H1 (cell line): ENCODE measurements at regions not wholly inside any gene's neighbourhood (a gene's known extent, or its start where the extent isn't known, plus 50 kb on each side); places are given as distances from the start of the nearest gene placed in this dataset.

Source experiments
- CTCF ChIA-PET: fragments of 300-600 bp; sonication (Branson Sonifier 250); formaldehyde crosslinking; loops from one replicate; lab custom pipeline; 2021; ENCODE audit not compliant: partially characterized antibody; lab: Charles Lee
- POLR2A ChIA-PET: fragments of 300-600 bp; sonication (Branson Sonifier 250); formaldehyde crosslinking; loops from one replicate; lab custom pipeline; 2021; ENCODE audit warnings: inconsistent platforms; ENCODE audit not compliant: partially characterized antibody; lab: Charles Lee
- DNase-seq, 2 experiments: peaks; one replicate each; pipeline versions ENCODE4 v3.0.0 to v3.0.0-alpha.2; 2010 to 2022; ENCODE audit warnings: low spot score in 2 of 2, low read depth in 1 of 2, mixed read lengths in 1 of 2
- FAIRE-seq: peaks from 2 replicates; lab custom pipeline; 2011; peaks lifted over from hg19 to GRCh38; lab: Jason Lieb, UNC
- H2AFZ ChIP-seq: 2 replicates; pipeline ENCODE4 v1.8.1; 2012; ENCODE audit warnings: low read length, inconsistent platforms
- H2AK5ac ChIP-seq: 2 replicates; pipeline ENCODE4 v1.6.1; 2013; ENCODE audit warnings: low read depth, low read length
- H2BK120ac ChIP-seq: replicated peaks from 2 replicates; pipeline ENCODE3; 2013; ENCODE audit warnings: low read depth, low read length, inconsistent platforms
- H2BK12ac ChIP-seq: 2 replicates; pipeline ENCODE4 v1.6.1; 2013; ENCODE audit warnings: low read depth, low read length
- H2BK15ac ChIP-seq: 2 replicates; pipeline ENCODE4 v1.6.1; 2013; ENCODE audit warnings: low read length
- H2BK20ac ChIP-seq: 2 replicates; pipeline ENCODE4 v1.6.1; 2013; ENCODE audit warnings: low read length
- H2BK5ac ChIP-seq: 2 replicates; pipeline ENCODE4 v1.6.1; 2013; ENCODE audit warnings: low read depth, low read length
- H3K14ac ChIP-seq: 2 replicates; pipeline ENCODE4 v1.6.1; 2013; ENCODE audit warnings: inconsistent platforms; ENCODE audit not compliant: insufficient read length
- H3K18ac ChIP-seq: 2 replicates; pipeline ENCODE4 v1.6.1; 2013; ENCODE audit warnings: low read length; ENCODE audit errors: extremely low read depth
- H3K23ac ChIP-seq: 2 replicates; pipeline ENCODE4 v1.6.1; 2013; ENCODE audit warnings: inconsistent platforms; ENCODE audit not compliant: insufficient read length
- H3K23me2 ChIP-seq: 2 replicates; pipeline ENCODE4 v1.6.1; 2013; ENCODE audit warnings: low read depth, low read length
- H3K27ac ChIP-seq: 2 replicates; pipeline ENCODE4 v1.6.1; 2011; ENCODE audit warnings: low read depth, low read length, inconsistent platforms
- H3K27me3 ChIP-seq, 4 experiments: replicated peaks in 1 of 4; 1 replicate in 1 of 4; 2 replicates in 3 of 4; pipeline versions ENCODE4 v1.6.1 to v1.8.1; 2011 to 2013; ENCODE audit warnings: low read length in 3 of 4, mild to moderate bottlenecking in 3 of 4, inconsistent platforms in 2 of 4, mixed read lengths in 2 of 4, moderate library complexity in 1 of 4; ENCODE audit not compliant: control insufficient read depth in 3 of 4, insufficient read depth in 3 of 4; ENCODE audit errors: extremely low read depth in 1 of 4
- H3K36me3 ChIP-seq, 4 experiments: 2 replicates each; pipeline versions ENCODE4 v1.6.1 to v1.8.1; 2011 to 2013; ENCODE audit warnings: mild to moderate bottlenecking in 4 of 4, low read length in 3 of 4, moderate library complexity in 2 of 4, control low read depth in 1 of 4, inconsistent platforms in 1 of 4; ENCODE audit not compliant: insufficient read depth in 4 of 4, control insufficient read depth in 2 of 4
- H3K4ac ChIP-seq: replicated peaks from 2 replicates; pipeline ENCODE3; 2013; ENCODE audit warnings: low read length, low read depth, mixed read lengths, inconsistent platforms; ENCODE audit not compliant: insufficient read length
- H3K4me1 ChIP-seq, 4 experiments: replicated peaks in 1 of 4; 1 replicate in 1 of 4; 2 replicates in 3 of 4; pipeline versions ENCODE4 v1.6.1 to v1.8.1; 2011 to 2013; ENCODE audit warnings: low read length in 3 of 4, inconsistent platforms in 2 of 4, mixed read lengths in 1 of 4; ENCODE audit not compliant: insufficient read depth in 4 of 4, control insufficient read depth in 3 of 4
- H3K4me2 ChIP-seq, 2 experiments: 2 replicates each; pipeline versions ENCODE4 v1.6.1 to v1.8.1; 2011 to 2013; ENCODE audit warnings: low read depth in 2 of 2, low read length in 2 of 2, control low read depth in 1 of 2, inconsistent platforms in 1 of 2, mild to moderate bottlenecking in 1 of 2; ENCODE audit not compliant: insufficient read depth in 1 of 2
- H3K4me3 ChIP-seq, 4 experiments: fragments of 200-600, 300-600 bp in 1 of 4; sonication (generic), shearing (Covaris generic), sonication (Bioruptor Twin) in 1 of 4; 2 replicates each; pipeline versions ENCODE4 v1.5.1 to v1.8.1; 2011 to 2016; ENCODE audit warnings: low read length in 4 of 4, low read depth in 3 of 4, control low read depth in 2 of 4, inconsistent platforms in 2 of 4, mild to moderate bottlenecking in 2 of 4, mixed read lengths in 1 of 4, moderate library complexity in 1 of 4; ENCODE audit not compliant: insufficient read depth in 2 of 4; ENCODE audit errors: extremely low read depth in 1 of 4
- H3K56ac ChIP-seq: replicated peaks from 2 replicates; pipeline ENCODE3; 2013; ENCODE audit warnings: low read depth, mild to moderate bottlenecking, mixed read lengths, low read length, inconsistent platforms; ENCODE audit not compliant: insufficient read length
- H3K79me1 ChIP-seq: 2 replicates; pipeline ENCODE4 v1.6.1; 2013; ENCODE audit warnings: low read depth, low read length, control low read depth
- H3K79me2 ChIP-seq, 2 experiments: 2 replicates each; pipeline versions ENCODE4 v1.6.1 to v1.8.1; 2012 to 2013; ENCODE audit warnings: low read length in 2 of 2, mild to moderate bottlenecking in 2 of 2, inconsistent platforms in 1 of 2; ENCODE audit not compliant: insufficient read depth in 2 of 2, control insufficient read depth in 1 of 2
- H3K9ac ChIP-seq, 4 experiments: replicated peaks in 1 of 4; 1 replicate in 1 of 4; 2 replicates in 3 of 4; pipeline versions ENCODE4 v1.6.1 to v1.8.1; 2011 to 2013; ENCODE audit warnings: low read depth in 3 of 4, low read length in 3 of 4, control low read depth in 2 of 4, mild to moderate bottlenecking in 2 of 4, moderate library complexity in 2 of 4, inconsistent platforms in 1 of 4; ENCODE audit errors: extremely low read depth in 1 of 4
- H3K9me3 ChIP-seq, 2 experiments: 2 replicates each; pipeline versions ENCODE4 v1.6.1 to v1.8.1; 2012 to 2013; ENCODE audit warnings: mild to moderate bottlenecking in 2 of 2, moderate library complexity in 2 of 2, control low read depth in 1 of 2, inconsistent platforms in 1 of 2, low read depth in 1 of 2, low read length in 1 of 2, mixed read lengths in 1 of 2; ENCODE audit not compliant: insufficient read depth in 2 of 2
- H4K20me1 ChIP-seq, 2 experiments: replicated peaks in 1 of 2; 2 replicates each; pipeline versions ENCODE3 to v1.8.1; 2011 to 2013; ENCODE audit warnings: inconsistent platforms in 2 of 2, low read length in 2 of 2, mild to moderate bottlenecking in 1 of 2; ENCODE audit not compliant: insufficient read depth in 2 of 2, control insufficient read depth in 1 of 2
- H4K5ac ChIP-seq: 2 replicates; pipeline ENCODE4 v1.6.1; 2013; ENCODE audit warnings: low read length, low read depth, mixed read lengths, inconsistent platforms; ENCODE audit not compliant: insufficient read length
- H4K8ac ChIP-seq: 2 replicates; pipeline ENCODE4 v1.8.0; 2013; ENCODE audit warnings: mild to moderate bottlenecking, moderate library complexity, low read length, inconsistent platforms; ENCODE audit not compliant: insufficient read depth; ENCODE audit errors: extremely low read depth
- H4K91ac ChIP-seq: replicated peaks from 2 replicates; pipeline ENCODE3; 2013; ENCODE audit warnings: low read length, mixed read lengths, inconsistent platforms; ENCODE audit not compliant: insufficient read length
- ASH2L ChIP-seq: fragments of 200-600, 300-600 bp; sonication (generic); IDR thresholded peaks from one replicate; pipeline ENCODE4 v1.7.1; 2017; ENCODE audit warnings: low read length
- ATF2 ChIP-seq: IDR thresholded peaks from 2 replicates; pipeline ENCODE4 v1.6.1; 2012; ENCODE audit warnings: low read length, inconsistent platforms
- CBX5 ChIP-seq: fragments of 300-800, 300-1000 bp; sonication (generic); IDR thresholded peaks from 2 replicates; pipeline ENCODE4 v1.7.1; 2016; ENCODE audit warnings: antibody characterized with exemption, low read length, low read depth
- CHD2 ChIP-seq: IDR thresholded peaks from 2 replicates; pipeline ENCODE4 v1.6.1; 2012; ENCODE audit warnings: low read length, improper control_type of control experiment
- EZH2 ChIP-seq: fragments of 200-600 bp; sonication (generic); IDR thresholded peaks from 2 replicates; pipeline ENCODE4 v1.7.1; 2012; ENCODE audit warnings: low read depth, mild to moderate bottlenecking, moderate library complexity, low read length, inconsistent platforms; ENCODE audit not compliant: severe bottlenecking
- FOSL1 ChIP-seq: IDR thresholded peaks from 2 replicates; pipeline ENCODE4 v1.6.1; 2011; ENCODE audit warnings: mild to moderate bottlenecking, low read depth, low read length, moderate library complexity; ENCODE audit not compliant: insufficient read depth
- TAF1 ChIP-seq: IDR thresholded peaks from 2 replicates; pipeline ENCODE4 v1.6.1; 2011; ENCODE audit warnings: mild to moderate bottlenecking, low read depth, low read length
- WGBS, 2 experiments: shearing (Covaris generic) in 1 of 2; methylation state at CpG; one replicate each; pipeline versions ENCODE4 v1.1.6 to v1.1.7; 2013 to 2015; ENCODE audit warnings: low lambda C conversion rate in 2 of 2, mixed read lengths in 2 of 2, inconsistent platforms in 1 of 2, low coverage in 1 of 2, missing lambda C conversion rate in 1 of 2; ENCODE audit not compliant: insufficient replicate concordance in 2 of 2, insufficient coverage in 1 of 2, insufficient read length in 1 of 2; ENCODE audit errors: extremely low coverage in 1 of 2, missing lambda C conversion rate in 1 of 2; 5-methylcytosine and 5-hydroxymethylcytosine counted together
- TF ChIP-seq, protein P1 (sequence below): IDR thresholded peaks from 2 replicates; pipeline ENCODE4 v1.6.1; 2011; ENCODE audit warnings: low read depth, mild to moderate bottlenecking, low read length; ENCODE audit not compliant: insufficient read depth

- Histone ChIP-seq H4K8ac (no peak overlapping the region), H2BK20ac (no peak overlapping the region), H3K9ac (no peak overlapping the region), H3K4ac (no peak overlapping the region), H3K36me3 (no peaks in the 10 kb centered on the region), H2BK15ac (no peak overlapping the region), H3K4me1 (no peaks in the 10 kb centered on the region), H3K4me2 (no peak overlapping the region), H4K20me1 (no peaks in the 10 kb centered on the region), H3K18ac (no peak overlapping the region), H3K79me2 (no peaks in the 10 kb centered on the region), H3K23me2 (no peaks in the 10 kb centered on the region), H3K14ac (no peak overlapping the region), H3K23ac (no peak overlapping the region), H2AK5ac (no peak overlapping the region), H3K27ac (no peak overlapping the region), H3K27me3 (no peaks in the 10 kb centered on the region), H2BK12ac (no peak overlapping the region; the same call in 1 of the 2 replicates), H3K56ac (no peak overlapping the region), H4K91ac (no peak overlapping the region), H3K9me3 (no peaks in the 10 kb centered on the region), H3K79me1 (no peaks in the 10 kb centered on the region), H2BK5ac (no peak overlapping the region), H2AFZ (no peak overlapping the region), H2BK120ac (no peak overlapping the region), H3K4me3 (no peak overlapping the region), H4K5ac (no peak overlapping the region)
- 93% methylated on average over 3 of the region's 3 CpGs; no CpG with 5 or more reads in 1 of the 2 experiments for WGBS, 2 experiments
- FAIRE-seq (no peak), DNase-seq (no peak)
- CTCF ChIA-PET, result no interaction called here
- TF ChIP-seq CHD2 (no peak), FOSL1 (no peak), EZH2 (no peak), CBX5 (no peak), ATF2 (no peak), ASH2L (no peak), TAF1 (no peak)
- TF ChIP-seq, protein P1, sequence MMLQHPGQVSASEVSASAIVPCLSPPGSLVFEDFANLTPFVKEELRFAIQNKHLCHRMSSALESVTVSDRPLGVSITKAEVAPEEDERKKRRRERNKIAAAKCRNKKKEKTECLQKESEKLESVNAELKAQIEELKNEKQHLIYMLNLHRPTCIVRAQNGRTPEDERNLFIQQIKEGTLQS, result no peak
- POLR2A ChIA-PET, result no interaction called here
Measured at GRCh38 chr2:12341920-12342319, 374.8 kb upstream of the TRIB2 start.
